Prostate gland (tissue), 2 donors: ENCODE measurements at regions not wholly inside any gene's neighbourhood (a gene's known extent, or its start where the extent isn't known, plus 50 kb on each side); places are given as distances from the start of the nearest gene placed in this dataset.

Experiments
- DNase-seq: peaks from one replicate; pipeline ENCODE4 v3.0.0-alpha.2; 2019; ENCODE audit warnings: low spot score
- H3K27ac ChIP-seq, 2 donors: fragments of 200-600 bp; sonication (generic); 2 replicates each; pipeline ENCODE4 v1.5.1; 2017 to 2019
- H3K27me3 ChIP-seq: fragments of 200-600 bp; sonication (generic); replicated peaks from 2 replicates; pipeline ENCODE4 v1.5.1; 2019; ENCODE audit not compliant: insufficient read depth
- H3K36me3 ChIP-seq, 2 donors: fragments of 200-600 bp; sonication (generic); 1 replicate in 1 of 2; 2 replicates in 1 of 2; pipeline versions ENCODE4 v1.5.1 to v1.8.1; 2017 to 2019
- H3K4me1 ChIP-seq: fragments of 200-600 bp; sonication (generic); replicated peaks from 2 replicates; pipeline ENCODE4 v1.5.1; 2019
- H3K4me3 ChIP-seq, 2 donors: fragments of 200-600 bp; sonication (generic); 2 replicates each; pipeline ENCODE4 v1.5.1; 2017 to 2019
- H3K9me3 ChIP-seq: fragments of 200-600 bp; sonication (generic); 2 replicates; pipeline ENCODE4 v1.5.1; 2017
- CTCF ChIP-seq, 4 experiments: fragments of 200-600 bp in 2 of 4; fragments of 450-650 bp in 2 of 4; sonication (generic) in 2 of 4; IDR thresholded peaks; 1 replicate in 3 of 4; 2 replicates in 1 of 4; pipeline ENCODE4 v1.5.1; 2016 to 2019; ENCODE audit warnings: antibody characterized with exemption in 4 of 4, mild to moderate bottlenecking in 2 of 4, moderate library complexity in 2 of 4
- POLR2A ChIP-seq: fragments of 450-650 bp; IDR thresholded peaks from one replicate; pipeline ENCODE4 v1.6.1; 2016; ENCODE audit warnings: antibody characterized with exemption, mild to moderate bottlenecking
- POLR2AphosphoS5 ChIP-seq: sonication (generic); formaldehyde crosslinking; IDR thresholded peaks from one replicate; pipeline ENCODE4 v1.6.1; 2017; ENCODE audit warnings: antibody characterized with exemption
- WGBS: methylation state at CpG from one replicate; pipeline ENCODE4 v1.1.5; 2018; 5-methylcytosine and 5-hydroxymethylcytosine counted together
- intact Hi-C: fragments of 100-400 bp; cut with DNase I; formaldehyde crosslinking; loops from one replicate; pipeline ENCODE4 v1.14.2; 2022

GRCh38 chr13:95433537-95433936 is 119.0 kb upstream of the CLDN10 start:
- Histone ChIP-seq H3K4me3 (no peak overlapping the region), H3K9me3 (no peaks in the 10 kb centered on the region), H3K27me3 (no peaks in the 10 kb centered on the region), H3K27ac (no peak overlapping the region), H3K36me3 (no peaks in the 10 kb centered on the region), H3K4me1 (no peaks in the 10 kb centered on the region)
- DNase-seq, result no peak
- intact Hi-C loops, result no loop called here
- WGBS, result 91% methylated on average over 21 of the region's 21 CpGs
- no peak for TF ChIP-seq POLR2A
- TF ChIP-seq POLR2AphosphoS5, result no peak
- TF ChIP-seq CTCF (IDR thresholded peaks at IDR 0.05), result no peak

- H3K4me3 ChIP-seq, result no peak overlapping the region
- H3K36me3 ChIP-seq, result no peaks in the 10 kb centered on the region
- intact Hi-C loops, result no loop called here
- H3K9me3 ChIP-seq, result no peaks in the 10 kb centered on the region
- TF ChIP-seq POLR2A (no peak), POLR2AphosphoS5 (no peak), CTCF (IDR thresholded peaks at IDR 0.05) (no peak)
- no peak for DNase-seq
- H3K27me3 ChIP-seq, result no peaks in the 10 kb centered on the region
- no peak overlapping the region for H3K27ac ChIP-seq
- no peaks in the 10 kb centered on the region for H3K4me1 ChIP-seq
Observed at GRCh38 chr13:95434111-95434510, 118.4 kb upstream of the CLDN10 start.

GRCh38 chr13:95437561-95437960 is 115.0 kb upstream of the CLDN10 start:
- Histone ChIP-seq H3K27me3 (no peaks in the 10 kb centered on the region), H3K4me1 (no peaks in the 10 kb centered on the region), H3K36me3 (no peaks in the 10 kb centered on the region), H3K9me3 (no peaks in the 10 kb centered on the region), H3K27ac (no peak overlapping the region), H3K4me3 (no peak overlapping the region)
- WGBS, result 91% methylated on average over 7 of the region's 7 CpGs
- intact Hi-C loops, result no loop called here
- no peak for TF ChIP-seq POLR2AphosphoS5
- no peak for TF ChIP-seq POLR2A
- no peak for TF ChIP-seq CTCF (IDR thresholded peaks at IDR 0.05)
- DNase-seq, result no peak

GRCh38 chr13:95438297-95438696 is 114.2 kb upstream of the CLDN10 start:
- DNase-seq, result no peak
- no peaks in the 10 kb centered on the region for H3K36me3 ChIP-seq
- no peaks in the 10 kb centered on the region for H3K27me3 ChIP-seq
- H3K27ac ChIP-seq, result no peak overlapping the region
- WGBS, result 35% methylated on average over 1 of the region's 1 CpG
- TF ChIP-seq POLR2AphosphoS5, result no peak
- TF ChIP-seq CTCF (IDR thresholded peaks at IDR 0.05), result no peak
- TF ChIP-seq POLR2A, result no peak
- intact Hi-C loops, result no loop called here
- no peaks in the 10 kb centered on the region for H3K4me1 ChIP-seq
- no peaks in the 10 kb centered on the region for H3K9me3 ChIP-seq
- H3K4me3 ChIP-seq, result no peak overlapping the region

- intact Hi-C loops, result no loop called here
- no peak for DNase-seq
Observed at GRCh38 chr13:95440441-95441088, 112.0 kb upstream of the CLDN10 start.

More at GRCh38 chr13:95440441-95441088, 112.0 kb upstream of the CLDN10 start:
- Histone ChIP-seq H3K9me3 (no peaks in the 10 kb centered on the region), H3K27ac (no peak overlapping the region), H3K36me3 (no peaks in the 10 kb centered on the region), H3K4me3 (no peak overlapping the region), H3K27me3 (no peaks in the 10 kb centered on the region), H3K4me1 (no peaks in the 10 kb centered on the region)
- TF ChIP-seq POLR2AphosphoS5 (no peak), POLR2A (no peak), CTCF (IDR thresholded peaks at IDR 0.05) (no peak)
- 82% methylated on average over 7 of the region's 7 CpGs for WGBS
